ENCODE measurements at regions not wholly inside any gene's neighbourhood (a gene's known extent, or its start where the extent isn't known, plus 50 kb on each side); places are given as distances from the start of the nearest gene placed in this dataset.

DNA sequence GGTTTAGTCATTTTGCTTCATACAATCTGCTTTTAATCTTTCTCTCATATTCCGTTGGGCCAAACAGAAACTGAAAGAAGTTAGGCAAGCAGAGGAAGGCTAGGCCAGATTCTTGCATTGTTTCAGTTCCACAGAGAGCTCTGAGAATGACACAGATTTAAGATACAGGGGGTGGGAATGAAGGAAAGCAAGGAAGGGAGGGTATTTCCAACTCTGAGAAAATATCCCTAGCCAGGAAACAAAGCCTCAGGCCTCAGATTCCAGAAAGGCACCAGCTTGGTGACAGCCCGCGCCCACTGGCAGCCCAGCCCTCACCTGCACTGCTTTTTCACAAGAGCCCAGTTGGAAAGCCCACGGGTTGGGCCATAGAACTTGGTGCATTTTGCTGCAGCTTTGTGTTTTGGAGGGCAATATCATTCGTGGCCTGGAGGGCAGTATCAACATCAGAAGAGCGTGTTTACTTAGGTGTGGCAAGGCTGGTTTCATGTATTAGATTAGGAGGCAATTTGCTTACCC is 63.5 kb downstream of the ENC1 start:
- DNase-seq (ENCODE audit: low read depth), result no peak

DNA sequence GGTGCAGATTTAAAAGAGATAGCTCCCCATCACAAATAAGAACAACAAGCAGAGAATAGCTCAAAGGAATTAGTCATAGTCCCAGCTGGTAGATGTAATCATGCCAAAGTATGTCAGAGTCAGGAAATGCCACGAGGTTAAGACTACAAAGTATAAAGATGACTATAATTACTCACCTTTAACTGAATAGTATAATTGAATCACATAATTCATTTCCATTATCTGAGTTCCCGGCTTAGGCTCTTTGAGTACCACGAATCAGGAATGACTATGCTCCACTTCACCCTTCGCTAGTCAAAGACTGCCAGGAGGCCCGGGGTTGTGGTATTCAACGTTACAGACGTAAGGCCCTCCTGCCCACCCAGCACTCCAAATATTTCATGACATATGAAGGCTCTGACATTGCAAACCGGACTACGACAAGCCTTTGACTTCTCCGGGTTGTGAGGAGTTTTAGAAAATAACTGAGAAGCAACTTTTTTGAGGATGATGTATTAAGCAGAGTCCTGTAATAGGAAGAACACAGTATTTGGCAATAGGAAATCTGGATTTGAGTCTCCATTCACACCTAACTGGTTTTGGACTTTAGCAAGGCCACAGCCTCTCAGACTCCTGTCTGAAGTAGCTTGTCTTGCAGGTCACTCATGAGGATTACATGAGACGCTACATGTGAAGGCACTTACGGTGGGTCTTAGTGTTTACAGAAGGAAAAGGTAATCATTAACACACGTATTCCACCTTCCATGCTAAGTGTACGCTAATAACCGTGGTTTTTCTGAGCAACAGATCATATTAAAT is 64.6 kb downstream of the ENC1 start:
- no peak for DNase-seq (ENCODE audit: low read depth)

GRCh38 chr5:74570250-74570649 is 70.3 kb downstream of the ENC1 start:
- no peak for DNase-seq (ENCODE audit: low read depth)

- DNase-seq (ENCODE audit: low read depth), result no peak
Measured at GRCh38 chr5:74567411-74567995, 73.0 kb downstream of the ENC1 start.

DNA sequence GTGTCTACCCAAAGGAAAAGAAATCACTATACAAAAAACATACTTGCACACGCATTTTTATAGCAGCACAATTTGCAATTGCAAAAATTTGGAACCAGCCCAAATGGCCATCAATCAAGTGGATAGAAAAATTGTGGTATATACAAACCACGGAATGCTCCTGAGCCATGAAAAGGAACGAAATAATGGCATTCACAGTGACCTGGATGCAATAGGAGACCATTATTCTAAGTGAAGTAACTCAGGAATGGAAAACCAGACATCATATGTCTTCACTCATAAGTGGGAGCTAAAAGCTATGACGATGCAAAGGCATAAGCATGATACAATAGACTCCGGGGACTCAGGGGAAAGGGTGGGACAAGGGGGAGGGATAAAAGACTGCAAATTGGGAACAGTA is 78.4 kb downstream of the ENC1 start:
- no peak for DNase-seq (ENCODE audit: low read depth)

DNA sequence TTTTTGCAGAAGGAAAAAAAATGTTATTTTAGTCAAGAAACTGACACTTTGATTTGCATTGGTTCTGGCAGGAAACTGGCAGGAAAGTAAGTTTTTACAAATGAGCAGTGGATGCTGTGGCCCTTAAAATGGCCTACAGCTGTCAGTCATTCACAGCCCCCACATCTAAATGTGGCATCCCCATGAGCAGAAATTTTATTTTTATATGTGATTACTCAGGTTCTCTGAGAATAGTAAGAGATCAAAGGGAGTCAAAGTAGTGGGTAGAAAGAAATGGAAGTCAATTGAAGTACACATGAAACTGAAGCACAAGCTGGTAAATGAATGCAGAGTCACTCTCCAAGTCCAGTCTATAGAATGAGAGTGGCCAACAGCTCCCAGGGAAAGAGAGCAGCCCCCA is 80.3 kb downstream of the ENC1 start:
- no peak for DNase-seq (ENCODE audit: low read depth)

DNA sequence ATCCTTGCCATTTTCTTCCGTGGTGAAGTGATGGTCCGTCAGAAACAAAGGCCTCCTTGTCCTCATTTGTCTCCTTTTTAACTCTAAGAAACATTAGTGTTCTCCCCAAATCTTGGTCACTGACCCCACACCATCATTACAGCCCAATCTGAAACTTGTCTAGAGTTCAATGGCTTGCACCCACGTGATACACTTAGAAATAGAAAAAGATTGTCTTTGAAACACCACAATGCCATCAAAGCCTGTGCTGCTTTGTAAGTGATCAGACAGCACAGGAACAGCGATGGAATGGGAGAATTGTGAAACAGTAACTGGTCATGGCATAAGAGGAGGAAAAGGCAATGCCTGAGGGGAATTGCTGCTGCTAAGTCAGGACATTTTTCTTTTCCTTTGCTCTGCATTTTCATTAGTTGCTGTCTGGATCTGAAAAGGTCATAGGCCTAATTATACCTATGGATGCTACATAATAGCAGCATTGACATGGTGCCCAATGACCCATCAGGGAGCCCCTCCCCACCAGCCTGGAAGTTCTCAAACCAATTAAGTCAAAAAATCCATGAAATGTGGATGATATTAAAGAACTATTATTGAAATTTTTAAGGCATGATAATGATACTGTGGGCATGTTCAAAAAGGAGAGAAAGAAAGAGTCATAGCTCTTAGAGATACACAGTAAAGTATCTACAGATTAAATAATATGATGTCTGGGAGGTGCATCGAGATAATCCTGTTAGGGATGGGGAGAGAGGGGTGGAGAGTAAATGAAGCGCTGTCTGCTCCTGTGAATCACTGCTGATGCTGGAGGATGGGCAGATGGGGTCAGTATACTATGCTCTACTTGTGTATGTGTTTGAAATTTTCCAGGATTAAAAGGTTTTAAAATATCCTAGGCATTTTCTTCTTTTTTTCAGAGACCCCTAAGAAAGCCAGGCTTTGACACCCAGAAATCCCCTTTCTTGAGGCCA is 83.6 kb downstream of the ENC1 start:
- no peak for DNase-seq (ENCODE audit: low read depth)

GRCh38 chr5:74556006-74556405 is 84.5 kb downstream of the ENC1 start:
- DNase-seq (ENCODE audit: low read depth), result no peak

- no peak for DNase-seq (ENCODE audit: low read depth)
Measured at GRCh38 chr5:74552101-74552500, 88.4 kb downstream of the ENC1 start.

- no peak for DNase-seq (ENCODE audit: low read depth)
Measured at GRCh38 chr5:74550927-74551326, 89.6 kb downstream of the ENC1 start.

- DNase-seq (ENCODE audit: low read depth), result no peak
Measured at GRCh38 chr5:74549384-74549783, 91.1 kb downstream of the ENC1 start.

DNA sequence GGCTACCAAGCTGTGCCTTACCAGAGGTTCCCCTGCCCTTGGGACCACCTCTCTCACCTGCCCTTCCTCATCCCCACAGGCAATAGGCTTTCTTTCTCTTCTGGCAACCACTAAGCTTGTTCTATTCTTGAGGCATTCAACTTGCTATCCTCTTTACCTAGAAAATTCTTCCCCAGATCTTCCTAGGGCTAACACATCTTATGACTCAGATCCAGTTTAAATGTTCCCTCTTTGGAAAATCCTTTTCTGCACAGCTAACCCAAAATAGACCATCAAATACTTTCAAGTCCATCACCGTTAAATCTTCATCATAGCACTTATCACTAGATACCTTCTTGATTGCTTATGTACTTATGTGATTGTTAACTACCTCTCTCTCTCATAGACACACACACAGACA is 93.7 kb downstream of the ENC1 start:
- no peak for DNase-seq (ENCODE audit: low read depth)

GRCh38 chr5:74544811-74545210 is 95.7 kb downstream of the ENC1 start:
- no peak for DNase-seq (ENCODE audit: low read depth)

GRCh38 chr5:74543162-74543995 is 97.1 kb downstream of the ENC1 start:
- no peak for DNase-seq (ENCODE audit: low read depth)

- DNase-seq (ENCODE audit: low read depth), result no peak
Measured at GRCh38 chr5:74542482-74542881, 98.0 kb downstream of the ENC1 start.

GRCh38 chr5:74541381-74541781 is 99.1 kb downstream of the ENC1 start:
- no peak for DNase-seq (ENCODE audit: low read depth)

DNA sequence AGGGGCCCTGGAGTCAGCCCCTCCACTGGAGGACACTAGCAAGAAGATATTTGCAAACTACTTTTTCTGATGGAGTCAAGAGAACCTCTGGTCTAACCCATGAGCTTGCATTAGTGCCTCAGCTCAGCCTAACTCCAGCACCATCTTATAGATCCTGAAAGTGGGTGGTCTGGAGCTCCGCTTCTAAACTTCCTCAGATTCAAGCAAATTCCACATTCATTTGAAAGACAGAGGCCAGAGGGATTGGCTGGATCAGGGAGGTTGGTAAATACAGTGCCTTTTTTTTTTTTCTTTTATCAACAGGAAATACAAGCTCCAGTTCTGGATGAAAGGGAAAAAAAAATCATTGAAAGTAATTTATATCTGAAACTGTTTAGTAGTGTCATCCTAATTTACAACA is 99.9 kb downstream of the ENC1 start:
- no peak for DNase-seq (ENCODE audit: low read depth)

DNA sequence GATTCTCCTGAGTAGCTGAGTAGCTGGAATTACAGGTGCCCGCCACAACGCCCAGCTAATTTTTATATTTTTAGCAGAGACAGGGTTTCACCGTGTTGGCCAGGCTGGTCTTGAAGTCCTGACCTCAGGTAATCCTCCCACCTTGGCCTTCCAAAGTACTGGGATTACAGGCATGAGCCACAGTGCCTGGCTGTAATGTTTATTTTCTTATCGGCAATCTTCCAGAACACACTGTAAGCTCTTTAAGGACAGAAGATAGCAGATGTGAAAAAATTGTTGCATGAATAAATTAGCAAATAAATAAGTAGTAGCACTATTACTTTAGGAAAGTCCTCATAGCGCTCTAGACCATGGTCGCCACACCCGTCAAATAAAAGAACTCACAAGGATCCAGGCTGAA is 100.5 kb downstream of the ENC1 start:
- DNase-seq (ENCODE audit: low read depth), result no peak

DNA sequence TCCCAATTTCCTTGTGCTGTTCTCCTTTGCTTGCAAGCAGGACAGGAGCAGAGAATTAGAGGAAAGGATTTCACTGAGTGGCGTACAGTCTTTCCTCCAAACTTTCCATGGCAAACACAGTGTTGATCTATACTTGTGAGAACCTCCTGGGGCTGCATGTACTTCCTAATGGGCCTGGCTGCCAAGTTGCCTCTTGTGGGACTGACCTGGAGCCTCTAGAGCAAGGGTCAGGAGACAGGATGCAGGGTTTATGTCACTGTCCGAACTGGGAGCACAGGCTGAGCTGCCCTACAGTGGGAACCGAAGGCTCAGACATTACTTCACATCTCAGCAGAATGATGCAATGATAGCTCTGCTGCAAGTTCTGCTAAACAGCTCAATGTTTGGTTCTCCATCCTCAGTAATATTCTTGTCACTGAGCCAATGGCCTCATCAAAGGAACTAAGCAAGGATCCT is 102.3 kb downstream of the ENC1 start:
- no peak for DNase-seq (ENCODE audit: low read depth)

DNA sequence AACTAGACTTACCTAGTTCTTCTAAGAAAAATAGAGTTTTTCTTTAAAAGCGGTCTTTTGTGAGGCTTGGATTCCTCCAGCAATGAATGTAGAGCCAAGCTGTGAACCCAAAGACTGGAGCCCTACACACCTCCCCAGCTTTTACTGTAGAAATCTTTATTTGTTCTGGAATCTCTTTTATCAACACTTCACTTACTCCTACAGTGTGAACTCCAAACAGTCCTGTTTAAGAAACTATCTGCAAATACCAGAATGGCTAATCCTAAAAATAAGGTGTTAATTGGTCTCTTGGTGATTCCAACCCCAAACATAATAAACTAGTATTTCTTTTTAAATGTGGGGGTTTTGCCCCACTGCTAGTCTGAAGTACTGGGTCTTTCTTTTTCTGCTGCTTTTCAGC is 103.9 kb downstream of the ENC1 start:
- no peak for DNase-seq (ENCODE audit: low read depth)

DNA sequence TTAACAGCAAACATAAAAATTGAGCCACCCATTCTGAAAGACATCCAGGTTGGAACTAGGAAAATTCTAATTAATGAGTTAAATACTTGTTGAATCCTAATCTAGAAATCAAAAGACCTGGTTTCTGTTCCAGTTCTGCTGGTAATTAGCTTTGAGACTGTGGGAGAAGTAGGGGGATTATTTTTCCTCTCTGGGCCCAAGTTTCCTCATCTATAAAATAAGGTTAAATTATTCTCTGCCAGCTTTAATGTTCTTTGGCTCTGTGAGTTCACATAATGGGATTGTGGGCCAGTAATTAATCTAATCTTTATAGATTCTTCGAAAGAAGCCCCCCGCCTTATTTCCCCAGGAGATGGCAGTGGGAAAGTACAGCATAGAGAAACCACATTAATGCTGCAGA is 104.6 kb downstream of the ENC1 start:
- DNase-seq (ENCODE audit: low read depth), result no peak

Measured in stimulated activated CD8-positive, alpha-beta memory T cell treated with anti-CD3 and anti-CD28 coated beads, Interleukin-12 subunit alpha, Interleukin-12 subunit beta, amount 100 ng/mL, for 4 hours (primary cell).